Ishikawa (cell line): ENCODE measurements at regions not wholly inside any gene's neighbourhood (a gene's known extent, or its start where the extent isn't known, plus 50 kb on each side); places are given as distances from the start of the nearest gene placed in this dataset.

ENCODE experiments used
- CEBPB ChIP-seq: IDR thresholded peaks from 2 replicates; pipeline ENCODE4 v1.6.1; 2012
- CREB1 ChIP-seq: IDR thresholded peaks from 2 replicates; pipeline ENCODE4 v1.6.1; 2012; ENCODE audit warnings: low read depth
- EGR1 ChIP-seq: IDR thresholded peaks from 2 replicates; pipeline ENCODE4 v1.6.1; 2012
- EP300 ChIP-seq: IDR thresholded peaks from 2 replicates; pipeline ENCODE4 v1.6.1; 2012; ENCODE audit warnings: borderline replicate concordance
- FOXM1 ChIP-seq: IDR thresholded peaks from 2 replicates; pipeline ENCODE4 v1.6.1; 2012; ENCODE audit warnings: low read depth, borderline replicate concordance
- MAX ChIP-seq: IDR thresholded peaks from 2 replicates; pipeline ENCODE4 v1.6.1; 2012
- NFIC ChIP-seq: IDR thresholded peaks from 2 replicates; pipeline ENCODE4 v1.6.1; 2012
- RAD21 ChIP-seq: IDR thresholded peaks from 2 replicates; pipeline ENCODE4 v1.6.1; 2012; ENCODE audit warnings: low read depth
- REST ChIP-seq: IDR thresholded peaks from 2 replicates; pipeline ENCODE4 v1.6.1; 2012; ENCODE audit warnings: low read depth, mild to moderate bottlenecking
- TAF1 ChIP-seq: IDR thresholded peaks from 2 replicates; pipeline ENCODE4 v1.6.1; 2012; ENCODE audit warnings: low read depth, mild to moderate bottlenecking
- TEAD4 ChIP-seq: IDR thresholded peaks from 2 replicates; pipeline ENCODE4 v1.6.1; 2012
- USF1 ChIP-seq: IDR thresholded peaks from 2 replicates; pipeline ENCODE4 v1.6.1; 2012
- YY1 ChIP-seq: IDR thresholded peaks from 2 replicates; pipeline ENCODE4 v1.6.1; 2012; ENCODE audit warnings: low read depth
- ZBTB7A ChIP-seq: IDR thresholded peaks from 2 replicates; pipeline ENCODE4 v1.6.1; 2012; ENCODE audit warnings: low read depth

- TF ChIP-seq YY1 (no peak), TEAD4 (no peak), TAF1 (no peak), EGR1 (no peak), EP300 (no peak), USF1 (no peak), CREB1 (no peak), MAX (no peak), RAD21 (no peak), FOXM1 (no peak), REST (no peak), CEBPB (no peak), NFIC (no peak), ZBTB7A (no peak)
Measured at GRCh38 chr18:72985686-72986085, 117.9 kb upstream of the NETO1 start.
